HG03039 (cell line): ENCODE measurements at regions not wholly inside any gene's neighbourhood (a gene's known extent, or its start where the extent isn't known, plus 50 kb on each side); places are given as distances from the start of the nearest gene placed in this dataset.

Source experiments
- ATAC-seq: cut with Tn5 transposase; IDR thresholded peaks from one replicate; pipeline ENCODE4 v1.9.1; 2021; ENCODE audit warnings: mild to moderate bottlenecking, moderate library complexity; ENCODE audit not compliant: unreplicated experiment

GRCh38 chr16:86185089-86185488 lies 286.1 kb downstream of the IRF8 start:
- no peak for ATAC-seq

GRCh38 chr16:86186313-86186712 lies 287.4 kb downstream of the IRF8 start:
- ATAC-seq = no peak

- ATAC-seq = no peak
Measured at GRCh38 chr16:86189934-86190333, 291.0 kb downstream of the IRF8 start.

GRCh38 chr16:86191663-86192062 lies 292.7 kb downstream of the IRF8 start:
- no peak for ATAC-seq

- ATAC-seq = no peak
Measured at GRCh38 chr16:86193528-86194193, 294.7 kb downstream of the IRF8 start.

GRCh38 chr16:86195863-86196630 lies 297.1 kb downstream of the IRF8 start:
- ATAC-seq = no peak

- ATAC-seq = no peak
Measured at GRCh38 chr16:86196687-86197391, 297.9 kb downstream of the IRF8 start.

- ATAC-seq = no peak
Measured at GRCh38 chr16:86198206-86199118, 299.5 kb downstream of the IRF8 start.

GRCh38 chr16:86199182-86199581 lies 300.2 kb downstream of the IRF8 start:
- ATAC-seq = no peak

GRCh38 chr16:86199871-86200695 lies 301.1 kb downstream of the IRF8 start:
- ATAC-seq = no peak

- ATAC-seq = no peak
Measured at GRCh38 chr16:86200722-86201121, 301.8 kb downstream of the IRF8 start.

- no peak for ATAC-seq
Measured at GRCh38 chr16:86201746-86202145, 302.8 kb downstream of the IRF8 start.

GRCh38 chr16:86202267-86202666 lies 303.3 kb downstream of the IRF8 start:
- no peak for ATAC-seq

- no peak for ATAC-seq
Measured at GRCh38 chr16:86202760-86203426, 303.9 kb downstream of the IRF8 start.

- ATAC-seq = no peak
Measured at GRCh38 chr16:86203557-86204275, 304.8 kb downstream of the IRF8 start.

GRCh38 chr16:86205521-86206245 lies 304.6 kb upstream of the FOXF1 start:
- no peak for ATAC-seq

GRCh38 chr16:86207350-86207749 lies 303.0 kb upstream of the FOXF1 start:
- ATAC-seq = no peak

GRCh38 chr16:86209202-86209601 lies 301.1 kb upstream of the FOXF1 start:
- ATAC-seq = no peak
